HepG2 (cell line): ENCODE measurements at regions not wholly inside any gene's neighbourhood (a gene's known extent, or its start where the extent isn't known, plus 50 kb on each side); places are given as distances from the start of the nearest gene placed in this dataset.

Experiments
- CEBPB ChIP-seq: IDR thresholded peaks from 2 replicates; pipeline ENCODE4 v1.6.1; 2011; ENCODE audit warnings: low read depth, low read length, improper control_type of control experiment, borderline replicate concordance
- ERF ChIP-seq: IDR thresholded peaks from 2 replicates; pipeline ENCODE4 v1.6.1; 2018; ENCODE audit warnings: missing biosample characterization, missing genetic modification reagents
- GLI4 ChIP-seq: sonication (generic); formaldehyde crosslinking; IDR thresholded peaks from 2 replicates; pipeline ENCODE4 v1.5.1; 2020; ENCODE audit warnings: missing genetic modification reagents, mild to moderate bottlenecking, moderate library complexity, borderline replicate concordance
- HNF1B ChIP-seq: sonication (generic); formaldehyde crosslinking; IDR thresholded peaks from 2 replicates; pipeline ENCODE4 v1.5.1; 2020; ENCODE audit warnings: mild to moderate bottlenecking, moderate library complexity, missing genetic modification reagents
- MBD4 ChIP-seq: IDR thresholded peaks from 2 replicates; pipeline ENCODE4 v1.6.1; 2012; ENCODE audit warnings: low read length, inconsistent platforms, borderline replicate concordance
- MYNN ChIP-seq: sonication (generic); formaldehyde crosslinking; IDR thresholded peaks from 2 replicates; pipeline ENCODE4 v1.4.0; 2020; ENCODE audit warnings: mild to moderate bottlenecking, low read depth, missing genetic modification reagents
- MYPOP ChIP-seq: sonication (generic); formaldehyde crosslinking; IDR thresholded peaks from 2 replicates; pipeline ENCODE4 v1.8.1; 2023; ENCODE audit warnings: mild to moderate bottlenecking, moderate library complexity, missing genetic modification reagents
- SOX13 ChIP-seq, 3 experiments: fragments of 450-650 bp in 1 of 3; sonication (generic) in 1 of 3; formaldehyde crosslinking in 1 of 3; IDR thresholded peaks in 2 of 3; conservative IDR thresholded peaks in 1 of 3; 2 replicates each; pipeline versions ENCODE4 v1.5.0 to v1.6.1; 2016 to 2020; ENCODE audit warnings: antibody characterized with exemption in 1 of 3, mild to moderate bottlenecking in 1 of 3, missing compliant biosample characterization in 1 of 3, missing genetic modification reagents in 1 of 3, moderate library complexity in 1 of 3
- ZNF143 ChIP-seq: sonication (generic); formaldehyde crosslinking; IDR thresholded peaks from 2 replicates; pipeline ENCODE4 v1.4.0; 2020; ENCODE audit warnings: missing genetic modification reagents
- ZNF232 ChIP-seq: sonication (generic); formaldehyde crosslinking; IDR thresholded peaks from 2 replicates; pipeline ENCODE4 v1.4.0; 2020; ENCODE audit warnings: missing genetic modification reagents, borderline replicate concordance
- ZNF33A ChIP-seq: sonication (generic); formaldehyde crosslinking; IDR thresholded peaks from 2 replicates; pipeline ENCODE4 v1.5.1; 2020; ENCODE audit warnings: missing genetic modification reagents, mild to moderate bottlenecking, moderate library complexity, borderline replicate concordance
- ZNF597 ChIP-seq: sonication (generic); formaldehyde crosslinking; IDR thresholded peaks from 2 replicates; pipeline ENCODE4 v1.5.0; 2020; ENCODE audit warnings: missing genetic modification reagents
- ZNF652 ChIP-seq: IDR thresholded peaks from 2 replicates; pipeline ENCODE4 v1.6.1; 2016; ENCODE audit warnings: low read depth, borderline replicate concordance
- ZNF703 ChIP-seq: sonication (generic); formaldehyde crosslinking; IDR thresholded peaks from 2 replicates; pipeline ENCODE4 v1.5.1; 2020; ENCODE audit warnings: missing genetic modification reagents, mild to moderate bottlenecking, moderate library complexity, borderline replicate concordance
- ZNF749 ChIP-seq: sonication (generic); formaldehyde crosslinking; IDR thresholded peaks from 2 replicates; pipeline ENCODE4 v1.8.0; 2022; ENCODE audit warnings: mild to moderate bottlenecking, missing genetic modification reagents, moderate library complexity, borderline replicate concordance
- ZNF766 ChIP-seq: sonication (generic); formaldehyde crosslinking; IDR thresholded peaks from 2 replicates; pipeline ENCODE4 v1.5.0; 2020; ENCODE audit warnings: missing genetic modification reagents, borderline replicate concordance
- ZNF788 ChIP-seq: sonication (generic); formaldehyde crosslinking; IDR thresholded peaks from 2 replicates; pipeline ENCODE4 v1.5.0; 2020; ENCODE audit warnings: mild to moderate bottlenecking, missing genetic modification reagents, borderline replicate concordance
- ZNF816 ChIP-seq: sonication (generic); formaldehyde crosslinking; IDR thresholded peaks from 2 replicates; pipeline ENCODE4 v1.8.0; 2022; ENCODE audit warnings: missing genetic modification reagents, mild to moderate bottlenecking, borderline replicate concordance
- TF ChIP-seq, protein P1 (sequence below): sonication (generic); formaldehyde crosslinking; IDR thresholded peaks from 2 replicates; pipeline ENCODE4 v1.4.0; 2020; ENCODE audit warnings: missing genetic modification reagents
- TF ChIP-seq, protein P2 (sequence below): sonication (generic); formaldehyde crosslinking; IDR thresholded peaks from 2 replicates; pipeline ENCODE4 v1.5.1; 2020; ENCODE audit warnings: missing genetic modification reagents, mild to moderate bottlenecking, borderline replicate concordance

DNA sequence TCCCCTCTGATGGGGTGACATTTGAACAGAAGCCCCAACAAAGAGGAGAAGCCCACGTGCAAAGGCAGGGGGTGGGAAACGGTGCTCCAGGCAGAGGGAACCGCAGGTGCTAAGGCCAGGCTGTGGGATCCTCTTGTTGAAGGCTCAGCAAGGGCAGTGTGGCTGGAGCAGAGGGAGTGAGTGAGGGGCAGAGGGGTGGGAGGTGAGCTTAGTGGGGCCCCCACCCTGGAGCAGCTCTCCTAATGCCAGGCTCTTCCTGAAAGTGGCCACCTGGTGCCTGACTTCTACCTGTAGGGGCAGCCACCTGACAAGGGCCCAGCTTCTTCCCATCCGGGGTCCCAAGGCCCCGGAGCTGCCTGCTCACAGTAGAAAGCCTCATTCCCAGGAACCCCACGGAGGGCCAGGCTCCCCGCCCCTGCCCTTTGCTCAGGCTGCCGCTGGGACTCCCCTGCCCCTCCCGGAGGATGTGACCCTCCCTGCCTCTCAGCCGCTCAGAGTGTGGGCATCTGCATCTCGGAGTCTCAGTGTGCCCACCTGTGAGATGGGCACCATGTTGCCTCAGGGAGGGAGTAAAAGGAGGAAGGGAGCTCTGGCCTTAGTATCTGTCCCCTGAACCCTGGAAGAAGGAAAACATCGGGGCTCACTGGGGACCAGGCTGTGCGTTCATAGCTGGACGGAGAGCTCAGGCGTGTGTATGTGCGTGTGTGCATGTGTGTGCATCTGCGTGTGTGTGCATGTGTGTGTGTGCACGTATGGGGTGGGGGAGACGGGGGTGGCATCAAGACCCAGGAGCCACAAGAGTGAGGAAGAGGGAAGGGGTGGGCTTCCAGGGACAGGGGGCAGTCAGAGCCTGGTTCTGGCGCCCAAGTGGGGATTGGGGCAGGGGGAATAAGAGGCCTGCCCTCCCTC, 119.4 kb downstream of the CEBPB start (continued):
- TF ChIP-seq, protein P1, sequence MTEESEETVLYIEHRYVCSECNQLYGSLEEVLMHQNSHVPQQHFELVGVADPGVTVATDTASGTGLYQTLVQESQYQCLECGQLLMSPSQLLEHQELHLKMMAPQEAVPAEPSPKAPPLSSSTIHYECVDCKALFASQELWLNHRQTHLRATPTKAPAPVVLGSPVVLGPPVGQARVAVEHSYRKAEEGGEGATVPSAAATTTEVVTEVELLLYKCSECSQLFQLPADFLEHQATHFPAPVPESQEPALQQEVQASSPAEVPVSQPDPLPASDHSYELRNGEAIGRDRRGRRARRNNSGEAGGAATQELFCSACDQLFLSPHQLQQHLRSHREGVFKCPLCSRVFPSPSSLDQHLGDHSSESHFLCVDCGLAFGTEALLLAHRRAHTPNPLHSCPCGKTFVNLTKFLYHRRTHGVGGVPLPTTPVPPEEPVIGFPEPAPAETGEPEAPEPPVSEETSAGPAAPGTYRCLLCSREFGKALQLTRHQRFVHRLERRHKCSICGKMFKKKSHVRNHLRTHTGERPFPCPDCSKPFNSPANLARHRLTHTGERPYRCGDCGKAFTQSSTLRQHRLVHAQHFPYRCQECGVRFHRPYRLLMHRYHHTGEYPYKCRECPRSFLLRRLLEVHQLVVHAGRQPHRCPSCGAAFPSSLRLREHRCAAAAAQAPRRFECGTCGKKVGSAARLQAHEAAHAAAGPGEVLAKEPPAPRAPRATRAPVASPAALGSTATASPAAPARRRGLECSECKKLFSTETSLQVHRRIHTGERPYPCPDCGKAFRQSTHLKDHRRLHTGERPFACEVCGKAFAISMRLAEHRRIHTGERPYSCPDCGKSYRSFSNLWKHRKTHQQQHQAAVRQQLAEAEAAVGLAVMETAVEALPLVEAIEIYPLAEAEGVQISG = 0 out of 2 replicates have a peak, but pooled peaks have one; percentile 30
- TF ChIP-seq ZNF597 (CRISPR knock-in tag) (no peak), SOX13 (IDR thresholded peaks at IDR 0.05) (no peak), SOX13 (CRISPR knock-in tag; conservative IDR thresholded peaks at IDR 0.05 in 1 of 2, IDR thresholded peaks at IDR 0.05 in 1 of 2) (no peak), GLI4 (no peak), ZNF703 (no peak), ERF (CRISPR knock-in tag) (no peak), ZNF652 (CRISPR knock-in tag) (no peak), ZNF766 (no peak), ZNF232 (CRISPR knock-in tag) (0 out of 2 replicates have a peak, but pooled peaks have one; percentile 15), ZNF816 (no peak), MBD4 (no peak), HNF1B (peak; percentile 38; the same call in 1 of the 2 replicates), ZNF143 (CRISPR knock-in tag) (0 out of 2 replicates have a peak, but pooled peaks have one; percentile 15), MYPOP (CRISPR knock-in tag) (no peak), ZNF749 (CRISPR knock-in tag) (0 out of 2 replicates have a peak, but pooled peaks have one; percentile 16), MYNN (CRISPR knock-in tag) (no peak), ZNF788 (CRISPR knock-in tag) (no peak; the same call in 1 of the 2 replicates), ZNF33A (CRISPR knock-in tag) (no peak), CEBPB (no peak)
- TF ChIP-seq, protein P2, sequence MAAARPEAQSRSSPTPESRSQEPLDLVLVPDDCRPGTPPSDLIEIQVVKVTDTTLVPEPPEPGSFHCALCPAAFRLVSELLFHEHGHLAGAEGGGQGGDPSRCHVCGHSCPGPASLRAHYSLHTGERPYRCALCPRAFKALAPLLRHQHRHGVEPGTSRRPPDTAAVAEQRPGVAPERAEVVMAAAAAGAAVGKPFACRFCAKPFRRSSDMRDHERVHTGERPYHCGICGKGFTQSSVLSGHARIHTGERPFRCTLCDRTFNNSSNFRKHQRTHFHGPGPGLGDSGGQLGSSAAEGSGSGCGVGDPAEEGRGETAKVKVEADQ (CRISPR knock-in tag) = 0 out of 2 replicates have a peak, but pooled peaks have one; percentile 19
